ENCODE measurements at regions not wholly inside any gene's neighbourhood (a gene's known extent, or its start where the extent isn't known, plus 50 kb on each side); places are given as distances from the start of the nearest gene placed in this dataset.

- no peaks in the 10 kb centered on the region for H3K9me3 ChIP-seq
- no peak overlapping the region for H3K27ac ChIP-seq
- WGBS, 2 donors = 86 to 98% methylated on average over 5 of the region's 5 CpGs
- no peak for DNase-seq
- H3K27me3 ChIP-seq = no peaks in the 10 kb centered on the region
- H3K4me3 ChIP-seq = no peak overlapping the region
- intact Hi-C loops (cut with DNase I; ENCODE audit: low total_unique reads) = no loop called here
- TF ChIP-seq POLR2A (IDR thresholded peaks at IDR 0.05) = no peak
- TF ChIP-seq, protein P1, sequence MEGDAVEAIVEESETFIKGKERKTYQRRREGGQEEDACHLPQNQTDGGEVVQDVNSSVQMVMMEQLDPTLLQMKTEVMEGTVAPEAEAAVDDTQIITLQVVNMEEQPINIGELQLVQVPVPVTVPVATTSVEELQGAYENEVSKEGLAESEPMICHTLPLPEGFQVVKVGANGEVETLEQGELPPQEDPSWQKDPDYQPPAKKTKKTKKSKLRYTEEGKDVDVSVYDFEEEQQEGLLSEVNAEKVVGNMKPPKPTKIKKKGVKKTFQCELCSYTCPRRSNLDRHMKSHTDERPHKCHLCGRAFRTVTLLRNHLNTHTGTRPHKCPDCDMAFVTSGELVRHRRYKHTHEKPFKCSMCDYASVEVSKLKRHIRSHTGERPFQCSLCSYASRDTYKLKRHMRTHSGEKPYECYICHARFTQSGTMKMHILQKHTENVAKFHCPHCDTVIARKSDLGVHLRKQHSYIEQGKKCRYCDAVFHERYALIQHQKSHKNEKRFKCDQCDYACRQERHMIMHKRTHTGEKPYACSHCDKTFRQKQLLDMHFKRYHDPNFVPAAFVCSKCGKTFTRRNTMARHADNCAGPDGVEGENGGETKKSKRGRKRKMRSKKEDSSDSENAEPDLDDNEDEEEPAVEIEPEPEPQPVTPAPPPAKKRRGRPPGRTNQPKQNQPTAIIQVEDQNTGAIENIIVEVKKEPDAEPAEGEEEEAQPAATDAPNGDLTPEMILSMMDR (IDR thresholded peaks at IDR 0.05) = no peak
- H3K36me3 ChIP-seq (ENCODE audit: low read depth, missing control alignments) = no peaks in the 10 kb centered on the region
- H3K4me1 ChIP-seq = no peaks in the 10 kb centered on the region
Observed at GRCh38 chr3:178480274-178480673, 56.0 kb upstream of the KCNMB2 start.

DNA sequence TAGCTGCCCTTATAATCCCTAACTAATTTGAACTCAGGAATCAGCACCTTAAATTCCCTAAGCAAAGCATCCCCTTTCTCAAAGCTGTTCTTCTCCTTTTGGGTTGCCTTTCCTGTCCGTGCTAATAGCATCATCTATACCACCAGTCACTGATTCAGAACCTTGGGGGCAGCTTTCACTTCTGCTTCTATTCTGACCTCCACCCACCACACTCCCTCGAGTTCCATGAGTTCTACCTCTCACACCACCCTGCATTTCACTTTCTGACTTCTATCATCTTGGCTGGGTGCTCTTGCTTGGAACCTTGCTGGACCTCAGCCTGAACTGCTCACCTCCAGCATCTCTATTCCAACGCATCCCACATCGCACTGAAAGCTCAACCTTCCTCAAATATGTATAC, 55.4 kb upstream of the KCNMB2 start:
- no peak for DNase-seq
- Histone ChIP-seq H3K27me3 (no peaks in the 10 kb centered on the region), H3K36me3 (ENCODE audit: low read depth, missing control alignments) (no peaks in the 10 kb centered on the region), H3K4me1 (no peaks in the 10 kb centered on the region), H3K9me3 (no peaks in the 10 kb centered on the region), H3K27ac (no peak overlapping the region), H3K4me3 (no peak overlapping the region)
- WGBS, 2 donors = 83 to 85% methylated on average over 4 of the region's 4 CpGs
- intact Hi-C loops (cut with DNase I; ENCODE audit: low total_unique reads) = no loop called here
- TF ChIP-seq, protein P1 (IDR thresholded peaks at IDR 0.05) = no peak
- no peak for TF ChIP-seq POLR2A (IDR thresholded peaks at IDR 0.05)

DNA sequence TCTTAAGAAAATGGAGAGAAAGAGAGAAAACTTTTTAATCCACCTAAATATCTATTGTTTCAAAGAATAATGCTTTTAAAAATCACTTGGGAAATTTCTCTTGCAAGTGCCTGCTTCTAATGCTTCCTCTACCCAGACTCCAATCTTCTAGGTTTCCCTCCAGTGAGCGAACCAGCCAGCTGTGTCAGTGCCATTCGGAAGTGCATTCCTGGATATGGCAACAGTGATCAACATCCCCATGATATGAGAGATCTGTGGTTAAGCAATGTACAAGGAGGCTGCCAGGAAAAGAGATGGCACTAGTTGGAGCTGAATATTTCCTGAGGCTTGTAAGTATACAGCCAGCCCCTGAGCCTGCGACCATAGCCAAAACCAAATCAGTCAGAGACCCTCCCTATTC, 53.3 kb upstream of the KCNMB2 start:
- Histone ChIP-seq H3K36me3 (ENCODE audit: low read depth, missing control alignments) (no peaks in the 10 kb centered on the region), H3K4me3 (no peak overlapping the region), H3K9me3 (no peaks in the 10 kb centered on the region), H3K27ac (no peak overlapping the region), H3K27me3 (no peaks in the 10 kb centered on the region), H3K4me1 (no peaks in the 10 kb centered on the region)
- TF ChIP-seq, protein P1 (IDR thresholded peaks at IDR 0.05) = no peak
- no peak for TF ChIP-seq POLR2A (IDR thresholded peaks at IDR 0.05)
- intact Hi-C loops (cut with DNase I; ENCODE audit: low total_unique reads) = loop anchor here (1.0 kb wide), 1 partner anchor 9 kb away; no protein-coding TSS in a partner anchor
- DNase-seq = no peak
- 91 to 95% methylated on average over 3 of the region's 3 CpGs for WGBS, 2 donors

DNA sequence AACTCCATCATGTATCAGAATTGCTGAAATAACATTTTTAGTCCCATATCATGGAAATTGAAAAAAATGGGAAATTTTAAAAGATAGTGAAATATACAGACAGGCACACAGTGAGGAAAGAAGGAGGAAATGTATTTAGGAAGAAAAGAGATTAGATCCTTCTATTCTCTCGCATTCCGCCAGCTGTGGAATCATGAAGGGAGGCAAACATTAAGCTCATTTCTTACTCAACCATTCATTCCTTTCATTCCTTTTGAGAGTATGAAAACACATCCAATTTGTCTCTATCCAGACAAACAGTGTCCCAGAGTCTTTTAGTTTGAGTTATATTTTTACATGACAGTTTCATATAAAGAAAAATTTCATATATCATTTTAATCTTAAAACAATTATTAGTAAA, 52.5 kb upstream of the KCNMB2 start:
- 86 to 91% methylated on average over 2 of the region's 2 CpGs for WGBS, 2 donors
- H3K4me1 ChIP-seq = no peaks in the 10 kb centered on the region
- no peak for TF ChIP-seq POLR2A (IDR thresholded peaks at IDR 0.05)
- TF ChIP-seq, protein P1 (IDR thresholded peaks at IDR 0.05) = no peak
- H3K36me3 ChIP-seq (ENCODE audit: low read depth, missing control alignments) = no peaks in the 10 kb centered on the region
- intact Hi-C loops (cut with DNase I; ENCODE audit: low total_unique reads) = loop anchor here (1.0 kb wide), 1 partner anchor 9 kb away; no protein-coding TSS in a partner anchor
- no peaks in the 10 kb centered on the region for H3K9me3 ChIP-seq
- no peaks in the 10 kb centered on the region for H3K27me3 ChIP-seq
- DNase-seq = no peak
- no peak overlapping the region for H3K4me3 ChIP-seq
- no peak overlapping the region for H3K27ac ChIP-seq

- Histone ChIP-seq H3K27ac (no peak overlapping the region), H3K4me3 (no peak overlapping the region), H3K4me1 (no peaks in the 10 kb centered on the region), H3K9me3 (no peaks in the 10 kb centered on the region), H3K36me3 (ENCODE audit: low read depth, missing control alignments) (no peaks in the 10 kb centered on the region), H3K27me3 (no peaks in the 10 kb centered on the region)
- TF ChIP-seq POLR2A (IDR thresholded peaks at IDR 0.05) = no peak
- TF ChIP-seq, protein P1 (IDR thresholded peaks at IDR 0.05) = no peak
- DNase-seq = no peak
- 84 to 92% methylated on average over 4 of the region's 4 CpGs for WGBS, 2 donors
- intact Hi-C loops (cut with DNase I; ENCODE audit: low total_unique reads) = no loop called here
Observed at GRCh38 chr3:178485756-178486155, 50.5 kb upstream of the KCNMB2 start.

Data from testis (tissue), 2 donors.